ENCODE measurements at regions not wholly inside any gene's neighbourhood (a gene's known extent, or its start where the extent isn't known, plus 50 kb on each side); places are given as distances from the start of the nearest gene placed in this dataset.

DNA sequence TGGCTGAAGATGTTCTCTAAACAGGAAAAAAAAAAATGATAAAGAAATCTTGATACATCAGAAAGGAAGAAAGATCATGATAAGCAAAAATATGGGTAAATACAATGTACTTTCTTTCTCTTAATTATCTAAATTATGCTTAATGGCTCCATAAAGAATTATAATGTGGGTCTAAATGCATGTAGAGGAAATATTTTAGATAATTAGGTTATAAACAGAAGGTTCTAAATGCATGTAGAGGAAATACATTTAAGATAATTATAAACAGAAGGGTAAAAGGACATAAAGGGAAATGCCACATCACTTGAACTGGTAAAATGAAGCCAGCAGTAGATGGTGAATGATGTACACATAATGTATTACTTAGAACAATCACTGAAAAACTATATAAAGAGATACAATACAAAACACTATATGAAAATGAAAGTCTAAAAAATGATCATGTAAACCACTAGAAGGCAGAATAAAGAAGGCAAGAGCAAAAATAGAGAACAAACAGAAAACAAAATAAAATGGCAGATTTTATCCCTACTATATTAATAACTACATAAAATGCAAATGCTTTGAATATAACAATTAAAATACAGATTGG, 308.4 kb upstream of the CDH2 start:
- Histone ChIP-seq H3K4me2 (ENCODE audit: low read length) (no peak overlapping the region), H3F3A (ENCODE audit: control insufficient read depth, insufficient read depth) (no peaks in the 10 kb centered on the region), H3K27ac (ENCODE audit: low read depth, low read length) (no peak overlapping the region), H3K36me3 (ENCODE audit: control insufficient read depth, low read length) (no peaks in the 10 kb centered on the region), H3K9me2 (replicated peaks; ENCODE audit: control insufficient read depth, low read length) (no peaks in the 10 kb centered on the region), H3K4me3 (ENCODE audit: low read length) (no peak overlapping the region), H3K27me3 (ENCODE audit: control insufficient read depth, low read length) (no peaks in the 10 kb centered on the region), H4K20me1 (ENCODE audit: control insufficient read depth, insufficient read depth, low read depth, low read length) (no peaks in the 10 kb centered on the region), H3K79me2 (ENCODE audit: control insufficient read depth, low read length) (no peaks in the 10 kb centered on the region), H3K4me1 (ENCODE audit: control insufficient read depth, low read length) (no peaks in the 10 kb centered on the region), H3K9me3 (ENCODE audit: control insufficient read depth, insufficient read depth, low read length) (no peaks in the 10 kb centered on the region)
- TF ChIP-seq EZH2phosphoT487 (IDR thresholded peaks at IDR 0.05; ENCODE audit: borderline replicate concordance, low read length): no peak
- TF ChIP-seq, protein P1, sequence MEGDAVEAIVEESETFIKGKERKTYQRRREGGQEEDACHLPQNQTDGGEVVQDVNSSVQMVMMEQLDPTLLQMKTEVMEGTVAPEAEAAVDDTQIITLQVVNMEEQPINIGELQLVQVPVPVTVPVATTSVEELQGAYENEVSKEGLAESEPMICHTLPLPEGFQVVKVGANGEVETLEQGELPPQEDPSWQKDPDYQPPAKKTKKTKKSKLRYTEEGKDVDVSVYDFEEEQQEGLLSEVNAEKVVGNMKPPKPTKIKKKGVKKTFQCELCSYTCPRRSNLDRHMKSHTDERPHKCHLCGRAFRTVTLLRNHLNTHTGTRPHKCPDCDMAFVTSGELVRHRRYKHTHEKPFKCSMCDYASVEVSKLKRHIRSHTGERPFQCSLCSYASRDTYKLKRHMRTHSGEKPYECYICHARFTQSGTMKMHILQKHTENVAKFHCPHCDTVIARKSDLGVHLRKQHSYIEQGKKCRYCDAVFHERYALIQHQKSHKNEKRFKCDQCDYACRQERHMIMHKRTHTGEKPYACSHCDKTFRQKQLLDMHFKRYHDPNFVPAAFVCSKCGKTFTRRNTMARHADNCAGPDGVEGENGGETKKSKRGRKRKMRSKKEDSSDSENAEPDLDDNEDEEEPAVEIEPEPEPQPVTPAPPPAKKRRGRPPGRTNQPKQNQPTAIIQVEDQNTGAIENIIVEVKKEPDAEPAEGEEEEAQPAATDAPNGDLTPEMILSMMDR (IDR thresholded peaks at IDR 0.05; ENCODE audit: low read depth, low read length, poor library complexity, severe bottlenecking): no peak

DNA sequence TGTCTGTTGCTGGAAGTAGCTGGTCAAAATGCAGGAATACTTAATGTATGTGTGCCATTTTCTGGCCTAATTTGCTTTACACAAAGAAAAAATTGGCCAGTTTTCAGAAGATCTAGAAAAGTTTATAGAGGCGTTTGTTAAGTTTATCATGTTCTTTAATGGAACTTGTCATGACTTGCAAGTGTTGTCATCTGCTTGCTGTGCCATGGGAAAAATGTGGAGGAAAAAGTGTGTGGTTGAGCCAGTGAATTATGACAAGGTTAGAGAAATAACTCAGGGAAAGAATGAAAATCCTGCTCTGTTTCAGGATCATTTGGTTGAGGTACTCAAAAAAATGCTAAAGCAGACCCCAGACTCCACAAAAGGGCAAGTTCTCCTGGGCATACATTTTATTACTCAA, 301.6 kb upstream of the CDH2 start:
- no peaks in the 10 kb centered on the region for H3K9me2 ChIP-seq (replicated peaks; ENCODE audit: control insufficient read depth, low read length)
- no peaks in the 10 kb centered on the region for H3K79me2 ChIP-seq (ENCODE audit: control insufficient read depth, low read length)
- no peaks in the 10 kb centered on the region for H3K36me3 ChIP-seq (ENCODE audit: control insufficient read depth, low read length)
- no peaks in the 10 kb centered on the region for H3K27me3 ChIP-seq (ENCODE audit: control insufficient read depth, low read length)
- H3K4me3 ChIP-seq (ENCODE audit: low read length): no peak overlapping the region
- no peaks in the 10 kb centered on the region for H4K20me1 ChIP-seq (ENCODE audit: control insufficient read depth, insufficient read depth, low read depth, low read length)
- TF ChIP-seq, protein P1 (IDR thresholded peaks at IDR 0.05; ENCODE audit: low read depth, low read length, poor library complexity, severe bottlenecking): no peak
- TF ChIP-seq EZH2phosphoT487 (IDR thresholded peaks at IDR 0.05; ENCODE audit: borderline replicate concordance, low read length): no peak
- no peaks in the 10 kb centered on the region for H3K4me1 ChIP-seq (ENCODE audit: control insufficient read depth, low read length)
- peaks cover 3% of the 10 kb centered on the region; the same call in 1 of the 2 replicates for H3K9me3 ChIP-seq (ENCODE audit: control insufficient read depth, insufficient read depth, low read length)
- H3K27ac ChIP-seq (ENCODE audit: low read depth, low read length): no peak overlapping the region
- H3K4me2 ChIP-seq (ENCODE audit: low read length): no peak overlapping the region
- no peaks in the 10 kb centered on the region for H3F3A ChIP-seq (ENCODE audit: control insufficient read depth, insufficient read depth)

DNA sequence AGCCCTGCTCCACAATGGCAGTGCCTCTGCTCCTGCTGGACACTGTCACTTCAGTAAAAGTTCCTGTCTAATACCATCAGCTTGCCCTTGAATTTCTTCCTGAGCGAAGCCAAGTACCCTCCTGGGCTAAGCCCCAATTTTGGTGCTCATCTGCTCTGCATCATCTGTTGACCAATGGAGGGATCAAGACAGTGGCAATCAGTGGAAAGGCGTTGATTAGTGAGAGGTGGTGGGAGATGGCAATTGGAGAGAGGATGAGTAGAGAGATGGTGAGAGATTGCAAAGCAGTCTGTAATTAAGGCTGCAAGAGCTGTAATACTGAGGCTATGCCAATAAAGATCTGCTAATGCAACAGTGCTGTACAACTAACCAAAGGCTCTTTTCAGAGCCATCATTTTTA, 299.4 kb upstream of the CDH2 start:
- H4K20me1 ChIP-seq (ENCODE audit: control insufficient read depth, insufficient read depth, low read depth, low read length): no peaks in the 10 kb centered on the region
- H3K4me1 ChIP-seq (ENCODE audit: control insufficient read depth, low read length): no peaks in the 10 kb centered on the region
- H3K36me3 ChIP-seq (ENCODE audit: control insufficient read depth, low read length): no peaks in the 10 kb centered on the region
- no peak overlapping the region for H3K4me2 ChIP-seq (ENCODE audit: low read length)
- TF ChIP-seq, protein P1 (IDR thresholded peaks at IDR 0.05; ENCODE audit: low read depth, low read length, poor library complexity, severe bottlenecking): no peak
- TF ChIP-seq EZH2phosphoT487 (IDR thresholded peaks at IDR 0.05; ENCODE audit: borderline replicate concordance, low read length): no peak
- H3K27me3 ChIP-seq (ENCODE audit: control insufficient read depth, low read length): no peaks in the 10 kb centered on the region
- H3K9me3 ChIP-seq (ENCODE audit: control insufficient read depth, insufficient read depth, low read length): peaks cover 3% of the 10 kb centered on the region; the same call in 1 of the 2 replicates
- no peaks in the 10 kb centered on the region for H3F3A ChIP-seq (ENCODE audit: control insufficient read depth, insufficient read depth)
- H3K79me2 ChIP-seq (ENCODE audit: control insufficient read depth, low read length): no peaks in the 10 kb centered on the region
- no peaks in the 10 kb centered on the region for H3K9me2 ChIP-seq (replicated peaks; ENCODE audit: control insufficient read depth, low read length)
- H3K4me3 ChIP-seq (ENCODE audit: low read length): no peak overlapping the region
- H3K27ac ChIP-seq (ENCODE audit: low read depth, low read length): no peak overlapping the region

Measured in DOHH2 (cell line).